KOPT-K1 (cell line): ENCODE measurements at regions not wholly inside any gene's neighbourhood (a gene's known extent, or its start where the extent isn't known, plus 50 kb on each side); places are given as distances from the start of the nearest gene placed in this dataset.

Source experiments
- H3K27ac ChIP-seq: fragments of 200-600 bp; sonication (generic); 2 replicates; pipeline ENCODE4 v1.5.1; 2016; ENCODE audit warnings: antibody characterized with exemption, mild to moderate bottlenecking, low read depth, low read length; ENCODE audit not compliant: poor library complexity, severe bottlenecking
- H3K36me3 ChIP-seq: fragments of 200-600 bp; sonication (generic); 2 replicates; pipeline ENCODE4 v1.5.1; 2017; ENCODE audit warnings: antibody characterized with exemption, mild to moderate bottlenecking, low read length, moderate library complexity; ENCODE audit not compliant: insufficient read depth
- H3K9me3 ChIP-seq: fragments of 200-600 bp; sonication (generic); 2 replicates; pipeline ENCODE4 v1.5.1; 2017; ENCODE audit warnings: antibody characterized with exemption, low read length, mild to moderate bottlenecking; ENCODE audit not compliant: insufficient read depth, poor library complexity, severe bottlenecking

DNA sequence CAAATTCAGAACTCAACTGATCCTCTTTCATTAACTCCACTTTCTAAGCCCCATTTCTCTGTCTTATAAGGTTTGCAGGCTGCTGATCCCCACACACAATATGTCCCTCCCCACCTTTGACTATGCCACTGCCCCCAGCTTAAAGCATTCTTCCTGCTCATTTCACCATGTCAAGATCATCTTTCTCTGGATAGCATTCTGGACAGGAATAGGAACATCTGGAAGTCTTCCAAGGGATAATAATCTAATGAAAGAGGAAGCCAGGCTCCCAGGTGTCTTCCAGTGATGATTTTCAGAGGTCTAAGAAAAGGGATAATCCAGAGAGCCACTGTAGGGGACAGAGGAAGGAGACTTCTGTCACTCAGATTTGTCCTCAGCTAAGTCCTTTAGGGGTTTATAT is 54.6 kb upstream of the GALNT15 start:
- Histone ChIP-seq H3K27ac (no peak overlapping the region), H3K9me3 (no peaks in the 10 kb centered on the region), H3K36me3 (no peaks in the 10 kb centered on the region)

DNA sequence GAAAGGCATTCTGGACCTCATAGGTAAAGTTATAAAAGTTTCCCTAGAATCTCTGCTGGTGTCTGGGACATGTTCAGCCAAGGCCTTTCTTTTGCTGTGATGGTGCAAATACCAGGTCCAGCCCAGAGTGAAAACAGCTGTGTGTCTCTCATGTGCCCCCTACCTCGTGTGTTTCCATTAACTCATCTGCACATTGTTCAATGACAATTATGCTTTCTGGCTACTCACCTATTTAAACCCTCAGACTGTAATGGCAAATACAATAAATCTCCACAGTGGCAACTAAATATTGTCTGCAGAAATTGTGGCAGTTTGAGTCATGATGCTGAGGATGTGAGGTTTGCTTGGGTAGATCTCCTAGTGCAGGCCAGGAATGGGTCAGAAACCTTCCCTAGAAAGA is 53.1 kb upstream of the GALNT15 start:
- H3K36me3 ChIP-seq = no peaks in the 10 kb centered on the region
- no peaks in the 10 kb centered on the region for H3K9me3 ChIP-seq
- no peak overlapping the region for H3K27ac ChIP-seq

DNA sequence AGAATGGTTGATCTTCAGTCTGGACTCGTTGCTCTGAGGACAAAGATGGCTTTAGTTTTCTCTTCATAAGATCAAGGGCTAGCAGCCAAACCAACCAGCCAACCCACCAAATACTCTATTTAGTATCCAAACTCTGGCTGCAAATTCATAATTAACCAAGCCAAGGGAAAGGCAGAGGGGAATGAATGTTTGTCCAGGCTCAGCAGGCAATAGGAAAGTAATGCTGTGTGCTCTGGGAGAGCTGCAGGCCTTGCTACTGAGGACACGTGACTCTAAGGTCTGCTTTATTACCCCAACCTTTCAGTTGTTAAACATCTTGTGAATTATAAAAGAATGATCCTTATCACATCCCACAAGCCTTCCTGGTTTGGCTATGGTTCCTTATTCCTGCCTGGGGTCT is 52.3 kb upstream of the GALNT15 start:
- no peaks in the 10 kb centered on the region for H3K9me3 ChIP-seq
- no peaks in the 10 kb centered on the region for H3K36me3 ChIP-seq
- H3K27ac ChIP-seq = no peak overlapping the region

DNA sequence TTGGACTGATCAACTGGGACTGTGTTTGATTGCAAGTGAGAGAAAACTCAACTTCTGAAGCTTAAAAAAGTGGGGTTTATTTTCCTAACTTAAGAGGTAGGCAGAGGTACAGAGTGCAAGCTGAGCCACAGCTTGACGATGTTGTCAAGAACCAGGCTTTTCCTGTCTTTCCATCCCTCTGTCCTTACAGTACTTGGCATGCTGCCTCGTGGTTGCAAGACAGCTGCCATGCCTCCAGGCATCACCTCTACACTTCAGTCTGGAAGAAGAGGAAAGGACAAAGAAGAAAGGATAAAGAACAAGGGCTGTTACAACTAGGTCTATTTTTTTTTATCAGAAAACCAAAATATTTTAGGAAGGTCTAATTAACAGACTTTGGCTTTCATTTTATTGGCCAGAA is 51.8 kb upstream of the GALNT15 start:
- no peak overlapping the region for H3K27ac ChIP-seq
- no peaks in the 10 kb centered on the region for H3K9me3 ChIP-seq
- H3K36me3 ChIP-seq = no peaks in the 10 kb centered on the region

DNA sequence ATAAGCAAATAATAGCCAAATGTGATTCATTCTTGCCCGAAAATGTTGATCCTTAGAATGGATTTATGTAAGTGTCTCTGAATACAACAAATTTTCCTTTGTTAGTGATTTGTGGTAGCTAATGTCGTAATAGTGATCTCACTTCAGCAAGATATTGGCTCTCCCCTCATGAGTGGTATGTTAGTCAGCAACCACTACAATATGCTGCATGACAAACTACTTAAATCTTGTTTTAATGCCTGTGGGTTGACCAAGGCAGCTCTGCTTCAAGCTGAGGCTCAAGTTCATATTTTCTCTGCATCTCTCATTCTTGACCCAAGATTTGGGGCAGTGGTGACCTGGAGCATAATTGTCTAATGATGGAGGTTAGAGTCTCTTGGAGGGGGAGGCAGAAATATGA is 49.8 kb upstream of the GALNT15 start:
- Histone ChIP-seq H3K36me3 (no peaks in the 10 kb centered on the region), H3K27ac (no peak overlapping the region), H3K9me3 (no peaks in the 10 kb centered on the region)
